ENCODE measurements at regions not wholly inside any gene's neighbourhood (a gene's known extent, or its start where the extent isn't known, plus 50 kb on each side); places are given as distances from the start of the nearest gene placed in this dataset.

DNA sequence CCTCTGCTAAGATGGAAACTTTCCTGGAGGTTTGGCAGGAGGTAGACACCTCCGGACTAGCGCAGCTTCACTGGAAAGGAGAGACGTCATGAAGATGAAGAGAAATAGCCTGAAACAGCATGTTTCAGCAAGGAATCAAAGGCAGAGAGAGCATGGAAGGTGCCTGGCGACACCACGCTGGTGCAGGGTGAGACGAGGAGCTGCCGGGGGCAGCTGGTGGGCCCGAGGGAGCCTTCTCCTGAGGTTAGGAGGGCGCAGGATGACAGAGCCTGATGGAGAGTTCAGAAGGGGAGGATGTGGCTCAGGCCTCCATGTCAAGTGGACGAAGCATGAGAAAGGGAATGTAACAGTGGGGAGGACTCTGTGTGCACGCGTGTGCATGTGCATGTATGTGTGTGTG lies 113.6 kb downstream of the TPRA1 start:
- peaks cover 14% of the 10 kb centered on the region for H3K4me1 Mint-ChIP-seq
- ATAC-seq (no peak), DNase-seq (ENCODE audit: low spot score) (no peak)
- POLR2A ChIA-PET = no interaction called here
- no peak overlapping the region for H3K27ac Mint-ChIP-seq
- H3K9me3 Mint-ChIP-seq = no peaks in the 10 kb centered on the region
- no peaks in the 10 kb centered on the region for H3K27me3 Mint-ChIP-seq (ENCODE audit: low read depth)
- no peaks in the 10 kb centered on the region for H3K36me3 Mint-ChIP-seq
- TF ChIP-seq, protein P1, sequence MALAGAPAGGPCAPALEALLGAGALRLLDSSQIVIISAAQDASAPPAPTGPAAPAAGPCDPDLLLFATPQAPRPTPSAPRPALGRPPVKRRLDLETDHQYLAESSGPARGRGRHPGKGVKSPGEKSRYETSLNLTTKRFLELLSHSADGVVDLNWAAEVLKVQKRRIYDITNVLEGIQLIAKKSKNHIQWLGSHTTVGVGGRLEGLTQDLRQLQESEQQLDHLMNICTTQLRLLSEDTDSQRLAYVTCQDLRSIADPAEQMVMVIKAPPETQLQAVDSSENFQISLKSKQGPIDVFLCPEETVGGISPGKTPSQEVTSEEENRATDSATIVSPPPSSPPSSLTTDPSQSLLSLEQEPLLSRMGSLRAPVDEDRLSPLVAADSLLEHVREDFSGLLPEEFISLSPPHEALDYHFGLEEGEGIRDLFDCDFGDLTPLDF (CRISPR knock-in tag; IDR thresholded peaks at IDR 0.05) = no peak
- TF ChIP-seq SOX15 (CRISPR knock-in tag; IDR thresholded peaks at IDR 0.05) (no peak), CDX4 (CRISPR knock-in tag; IDR thresholded peaks at IDR 0.05; ENCODE audit: borderline replicate concordance) (no peak), TCF7 (CRISPR knock-in tag; IDR thresholded peaks at IDR 0.05; ENCODE audit: low read depth) (no peak), ZNF121 (CRISPR knock-in tag; IDR thresholded peaks at IDR 0.05) (no peak)
- CTCF ChIA-PET = no interaction called here
- H3K4me3 Mint-ChIP-seq = no peak overlapping the region

DNA sequence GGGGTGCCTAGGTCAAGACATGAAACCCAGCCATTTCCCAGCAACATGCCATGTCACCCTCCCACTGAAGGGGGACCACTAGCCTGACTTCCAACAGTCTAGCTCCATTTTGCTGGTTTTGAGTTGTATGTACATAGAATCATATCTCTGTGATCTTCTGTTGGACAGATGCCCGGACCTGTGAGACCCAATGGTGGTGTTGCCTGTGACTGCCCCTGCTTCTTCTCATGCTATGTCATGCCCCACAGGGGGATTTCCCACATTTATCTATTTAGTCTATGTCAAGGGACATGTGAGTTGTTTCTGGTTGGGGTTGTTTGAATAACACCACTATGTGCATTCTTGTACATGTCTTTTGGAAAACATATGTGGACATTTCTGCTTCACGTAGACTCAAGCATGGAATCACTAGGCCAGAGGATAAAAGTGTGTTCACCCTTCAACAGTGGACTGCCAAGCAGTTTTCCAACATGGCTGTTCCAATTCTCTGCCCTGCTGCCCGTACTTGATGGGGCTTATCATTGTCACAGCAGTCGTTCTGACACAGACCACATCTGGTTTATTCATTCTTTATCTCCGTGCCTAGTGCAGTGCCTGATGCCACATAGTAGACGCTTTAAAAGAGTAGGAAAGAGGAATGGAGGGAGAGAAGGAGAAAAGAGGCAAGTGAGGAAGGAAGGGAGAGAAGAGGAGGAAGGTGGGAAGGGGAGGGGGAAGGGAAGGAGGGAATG lies 114.4 kb downstream of the TPRA1 start:
- no peak for TF ChIP-seq ELF4 (CRISPR knock-in tag; IDR thresholded peaks at IDR 0.05; ENCODE audit: low read depth)
- TF ChIP-seq NR2C2 (CRISPR knock-in tag; IDR thresholded peaks at IDR 0.05) = no peak
- TF ChIP-seq ZNF232 (CRISPR knock-in tag; IDR thresholded peaks at IDR 0.05) = no peak
- TF ChIP-seq ZBTB43 (CRISPR knock-in tag; IDR thresholded peaks at IDR 0.05) = no peak
- no peak for TF ChIP-seq MXD4 (CRISPR knock-in tag; IDR thresholded peaks at IDR 0.05; ENCODE audit: borderline replicate concordance)
- TF ChIP-seq ETV6 (CRISPR knock-in tag; IDR thresholded peaks at IDR 0.05) = no peak
- TF ChIP-seq TEAD1 (CRISPR knock-in tag; IDR thresholded peaks at IDR 0.05) = no peak
- TF ChIP-seq CTCF (IDR thresholded peaks at IDR 0.05) = no peak
- TF ChIP-seq MYBL2 (CRISPR knock-in tag; IDR thresholded peaks at IDR 0.05) = no peak
- no peak for TF ChIP-seq NFYB (CRISPR knock-in tag; conservative IDR thresholded peaks at IDR 0.05; ENCODE audit: low read depth)
- no peak for TF ChIP-seq ZNF671 (CRISPR knock-in tag; IDR thresholded peaks at IDR 0.05)
- no peak for TF ChIP-seq ZBTB21 (CRISPR knock-in tag; IDR thresholded peaks at IDR 0.05; ENCODE audit: borderline replicate concordance)
- no peak for TF ChIP-seq SOX15 (CRISPR knock-in tag; IDR thresholded peaks at IDR 0.05)
- DNase-seq (ENCODE audit: low spot score) (no peak), ATAC-seq (no peak)
- no peaks in the 10 kb centered on the region for H3K9me3 Mint-ChIP-seq
- CTCF ChIA-PET = interaction anchor here (1.1 to 1.7 kb wide), 3 partner anchors 19 to 187 kb away, joined by 3 to 4 read pairs (median 3); no protein-coding TSS in a partner anchor
- H3K27me3 Mint-ChIP-seq (ENCODE audit: low read depth) = no peaks in the 10 kb centered on the region
- H3K4me1 Mint-ChIP-seq = peaks cover 14% of the 10 kb centered on the region
- H3K36me3 Mint-ChIP-seq = no peaks in the 10 kb centered on the region
- H3K27ac Mint-ChIP-seq = no peak overlapping the region
- POLR2A ChIA-PET = no interaction called here
- H3K4me3 Mint-ChIP-seq = no peak overlapping the region

DNA sequence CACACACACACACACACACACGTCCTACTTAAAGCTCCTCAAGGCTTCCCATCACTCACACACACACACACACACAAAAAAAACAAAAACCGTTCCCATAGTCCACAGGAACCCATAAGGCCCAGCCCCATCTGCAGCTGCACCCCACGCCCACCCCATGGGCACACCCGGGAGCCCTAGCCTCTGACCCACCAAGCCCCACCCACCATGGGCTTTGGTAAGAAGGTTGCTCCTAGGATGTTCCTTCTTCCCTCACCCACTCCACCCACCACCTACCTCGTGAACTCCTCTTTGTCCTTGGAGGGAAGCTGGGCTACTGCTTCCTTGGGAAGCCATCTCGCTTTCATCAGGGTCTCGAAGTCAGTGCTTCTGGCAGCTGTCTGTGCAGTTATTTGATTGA lies 115.1 kb downstream of the TPRA1 start:
- DNase-seq (ENCODE audit: low spot score) = no peak
- Mint-ChIP-seq H3K4me1 (peaks cover 13% of the 10 kb centered on the region), H3K27me3 (ENCODE audit: low read depth) (no peaks in the 10 kb centered on the region), H3K9me3 (no peaks in the 10 kb centered on the region), H3K27ac (no peak overlapping the region), H3K4me3 (no peak overlapping the region), H3K36me3 (no peaks in the 10 kb centered on the region)
- ChIA-PET POLR2A (no interaction called here), CTCF (interaction anchor here (1.1 to 1.7 kb wide), 3 partner anchors 18 to 186 kb away, joined by 3 to 4 read pairs (median 3); no protein-coding TSS in a partner anchor)
- no peak for ATAC-seq
- TF ChIP-seq TEAD4 (CRISPR knock-in tag; IDR thresholded peaks at IDR 0.05) (no peak), NFYB (CRISPR knock-in tag; conservative IDR thresholded peaks at IDR 0.05; ENCODE audit: low read depth) (no peak), ZNF416 (CRISPR knock-in tag; IDR thresholded peaks at IDR 0.05) (no peak)

All from WTC11 (cell line).